ENCODE measurements at regions not wholly inside any gene's neighbourhood (a gene's known extent, or its start where the extent isn't known, plus 50 kb on each side); places are given as distances from the start of the nearest gene placed in this dataset.
"Not testable (repeated sequence)": the region's sequence is repeated elsewhere in the genome, so short reads cannot be mapped to it uniquely, and the experiment has no call there.

DNA sequence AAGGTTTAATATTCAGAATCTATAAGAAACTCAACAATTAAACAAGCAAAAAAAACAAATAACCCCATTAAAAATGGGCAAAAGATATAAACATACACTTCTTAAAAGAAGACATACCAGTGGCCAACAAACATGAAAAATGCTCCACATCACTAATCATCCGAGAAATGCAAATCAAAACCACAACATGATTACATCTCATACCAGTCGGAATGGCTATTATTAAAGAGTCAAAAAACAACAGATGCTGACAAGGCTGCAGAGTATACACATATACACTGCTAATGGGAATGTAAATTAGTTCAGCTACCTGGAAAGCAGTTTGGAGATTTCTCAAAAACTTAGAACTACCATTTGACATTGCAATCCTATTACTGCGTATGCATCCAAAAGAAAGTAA is 81.4 kb upstream of the NEK3 start:
- TF ChIP-seq, protein P1, sequence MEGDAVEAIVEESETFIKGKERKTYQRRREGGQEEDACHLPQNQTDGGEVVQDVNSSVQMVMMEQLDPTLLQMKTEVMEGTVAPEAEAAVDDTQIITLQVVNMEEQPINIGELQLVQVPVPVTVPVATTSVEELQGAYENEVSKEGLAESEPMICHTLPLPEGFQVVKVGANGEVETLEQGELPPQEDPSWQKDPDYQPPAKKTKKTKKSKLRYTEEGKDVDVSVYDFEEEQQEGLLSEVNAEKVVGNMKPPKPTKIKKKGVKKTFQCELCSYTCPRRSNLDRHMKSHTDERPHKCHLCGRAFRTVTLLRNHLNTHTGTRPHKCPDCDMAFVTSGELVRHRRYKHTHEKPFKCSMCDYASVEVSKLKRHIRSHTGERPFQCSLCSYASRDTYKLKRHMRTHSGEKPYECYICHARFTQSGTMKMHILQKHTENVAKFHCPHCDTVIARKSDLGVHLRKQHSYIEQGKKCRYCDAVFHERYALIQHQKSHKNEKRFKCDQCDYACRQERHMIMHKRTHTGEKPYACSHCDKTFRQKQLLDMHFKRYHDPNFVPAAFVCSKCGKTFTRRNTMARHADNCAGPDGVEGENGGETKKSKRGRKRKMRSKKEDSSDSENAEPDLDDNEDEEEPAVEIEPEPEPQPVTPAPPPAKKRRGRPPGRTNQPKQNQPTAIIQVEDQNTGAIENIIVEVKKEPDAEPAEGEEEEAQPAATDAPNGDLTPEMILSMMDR (IDR thresholded peaks at IDR 0.05 in 2 of 3, conservative IDR thresholded peaks at IDR 0.05 in 1 of 3; ENCODE audit: borderline replicate concordance in 1 of 3, insufficient read depth in 1 of 3, low read depth in 2 of 3, low read length in 2 of 3) = not testable (repeated sequence)
- not testable (repeated sequence) for TF ChIP-seq CEBPB (IDR thresholded peaks at IDR 0.05; ENCODE audit: low read depth); YY1 (IDR thresholded peaks at IDR 0.05; ENCODE audit: extremely low read depth, insufficient replicate concordance, low read depth, low read length); EZH2 (IDR thresholded peaks at IDR 0.05)
- TF ChIP-seq, protein P2, sequence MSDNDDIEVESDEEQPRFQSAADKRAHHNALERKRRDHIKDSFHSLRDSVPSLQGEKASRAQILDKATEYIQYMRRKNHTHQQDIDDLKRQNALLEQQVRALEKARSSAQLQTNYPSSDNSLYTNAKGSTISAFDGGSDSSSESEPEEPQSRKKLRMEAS (IDR thresholded peaks at IDR 0.05) = not testable (repeated sequence)
